HepG2 (cell line): ENCODE measurements at regions not wholly inside any gene's neighbourhood (a gene's known extent, or its start where the extent isn't known, plus 50 kb on each side); places are given as distances from the start of the nearest gene placed in this dataset.

Experiments
- ATAC-seq: fragments of 200-7000 bp; cut with Tn5 transposase; 3 replicates; pipeline ENCODE4 v1.9.1; 2020; ENCODE audit warnings: mild to moderate bottlenecking, moderate library complexity
- BruUV-seq: library from RNA; stranded (reverse); fragments of 400-500 nt; replicated peaks from 2 replicates; lab custom pipeline; 2021; lab: Mats Ljungman, UMichigan
- CTCF ChIA-PET: fragments of 300-600 bp; formaldehyde crosslinking; extraction: SDS; loops from one replicate; lab custom pipeline; 2021; ENCODE audit warnings: low total read pairs, inconsistent platforms, low intra/inter-chr PET ratio; lab: Yijun Ruan, JAX
- POLR2A ChIA-PET: fragments of 350-600 bp; sonication (Branson Sonifier 250); formaldehyde crosslinking; loops from one replicate; lab custom pipeline; 2020; ENCODE audit warnings: antibody characterized with exemption, inconsistent platforms; lab: Yijun Ruan, JAX
- DNase-seq: peaks from one replicate; pipeline ENCODE4 v3.0.0-alpha.2; 2015; ENCODE audit warnings: low spot score
- FAIRE-seq: peaks from 3 replicates; lab custom pipeline; 2011; peaks lifted over from hg19 to GRCh38; lab: Jason Lieb, UNC
- H2AFZ ChIP-seq: one replicate; pipeline ENCODE4 v1.6.1; 2011; ENCODE audit warnings: low read length, inconsistent platforms
- H3K27ac ChIP-seq: fragments of 300-600 bp; 3 replicates; pipeline ENCODE4 v1.8.0; 2011; ENCODE audit warnings: mixed run types, mild to moderate bottlenecking, mixed read lengths, low read length, inconsistent platforms; ENCODE audit not compliant: insufficient read depth; ENCODE audit errors: extremely low read length
- H3K27me3 ChIP-seq, 2 experiments: fragments of 200-600 bp in 1 of 2; 2 replicates in 1 of 2; 3 replicates in 1 of 2; pipeline versions ENCODE4 v1.6.0 to v1.8.0; 2011; ENCODE audit warnings: low read length in 2 of 2, mild to moderate bottlenecking in 2 of 2, moderate library complexity in 2 of 2, inconsistent platforms in 1 of 2; ENCODE audit not compliant: insufficient read depth in 2 of 2, control insufficient read depth in 1 of 2
- H3K36me3 ChIP-seq, 2 experiments: fragments of 200-600 bp in 1 of 2; replicated peaks in 1 of 2; 2 replicates in 1 of 2; 3 replicates in 1 of 2; pipeline versions ENCODE4 v1.5.1 to v1.8.0; 2011; ENCODE audit warnings: low read length in 2 of 2, inconsistent platforms in 1 of 2; ENCODE audit not compliant: insufficient read depth in 2 of 2, control insufficient read depth in 1 of 2
- H3K4me1 ChIP-seq: 2 replicates; pipeline ENCODE4 v1.5.1; 2012; ENCODE audit warnings: low read length, inconsistent platforms; ENCODE audit not compliant: insufficient read depth
- H3K4me2 ChIP-seq: 2 replicates; pipeline ENCODE4 v1.6.0; 2011; ENCODE audit warnings: low read depth, low read length, inconsistent platforms
- H3K4me3 ChIP-seq, 3 experiments: fragments of 200-600 bp in 1 of 3; sonication (generic), shearing (Covaris generic) in 1 of 3; replicated peaks in 1 of 3; 2 replicates each; pipeline ENCODE4 v1.5.1; 2011 to 2016; ENCODE audit warnings: low read length in 3 of 3, inconsistent platforms in 2 of 3, low read depth in 2 of 3, mild to moderate bottlenecking in 2 of 3, control low read depth in 1 of 3, mixed read lengths in 1 of 3; ENCODE audit not compliant: insufficient read depth in 1 of 3
- H3K79me2 ChIP-seq: one replicate; pipeline ENCODE4 v1.6.1; 2011; ENCODE audit warnings: low read length, inconsistent platforms; ENCODE audit not compliant: insufficient read depth
- H3K9ac ChIP-seq: 2 replicates; pipeline ENCODE4 v1.6.0; 2011; ENCODE audit warnings: mild to moderate bottlenecking, low read depth, low read length, inconsistent platforms; ENCODE audit not compliant: insufficient read depth
- H3K9me3 ChIP-seq: 2 replicates; pipeline ENCODE4 v1.5.1; 2012; ENCODE audit warnings: mild to moderate bottlenecking, low read length
- H4K20me1 ChIP-seq: 2 replicates; pipeline ENCODE4 v1.6.0; 2011; ENCODE audit warnings: inconsistent platforms, mild to moderate bottlenecking, low read length, moderate library complexity; ENCODE audit not compliant: insufficient read depth
- FOXK2 ChIP-seq: fragments of 450-650 bp; IDR thresholded peaks from 2 replicates; pipeline ENCODE4 v1.6.1; 2016
- GABPA ChIP-seq, 2 experiments: IDR thresholded peaks; 2 replicates each; pipeline ENCODE4 v1.6.1; 2011 to 2016; ENCODE audit warnings: low read depth in 2 of 2, low read length in 1 of 2, missing biosample characterization in 1 of 2, missing genetic modification characterization in 1 of 2
- KAT7 ChIP-seq: IDR thresholded peaks from 2 replicates; pipeline ENCODE4 v1.6.1; 2018; ENCODE audit warnings: borderline replicate concordance, missing compliant biosample characterization
- KLF12 ChIP-seq: sonication (generic); formaldehyde crosslinking; IDR thresholded peaks from 2 replicates; pipeline ENCODE4 v1.4.0; 2020; ENCODE audit warnings: missing genetic modification reagents, borderline replicate concordance
- PTBP1 ChIP-seq: fragments of 200-400 bp; formaldehyde crosslinking; IDR thresholded peaks from 2 replicates; pipeline ENCODE4 v1.6.1; 2018; ENCODE audit warnings: low read length, low read depth; ENCODE audit not compliant: poor library complexity, severe bottlenecking
- SIN3A ChIP-seq: IDR thresholded peaks from 2 replicates; pipeline ENCODE4 v1.6.1; 2011; ENCODE audit warnings: low read depth, mild to moderate bottlenecking, control low read depth, low read length, borderline replicate concordance
- SRF ChIP-seq: IDR thresholded peaks from 2 replicates; pipeline ENCODE4 v1.6.1; 2011; ENCODE audit warnings: mild to moderate bottlenecking, low read depth, low read length, moderate library complexity
- THAP8 ChIP-seq: sonication (generic); formaldehyde crosslinking; IDR thresholded peaks from 2 replicates; pipeline ENCODE4 v1.5.1; 2020; ENCODE audit warnings: missing genetic modification reagents, mild to moderate bottlenecking, borderline replicate concordance
- TRIM22 ChIP-seq: fragments of 450-650 bp; IDR thresholded peaks from 2 replicates; pipeline ENCODE4 v1.6.1; 2017
- ZFP36L1 ChIP-seq: sonication (generic); formaldehyde crosslinking; IDR thresholded peaks from 2 replicates; pipeline ENCODE4 v1.8.0; 2022; ENCODE audit warnings: mild to moderate bottlenecking, missing genetic modification reagents, moderate library complexity
- ZFYVE20 ChIP-seq: sonication (generic); formaldehyde crosslinking; IDR thresholded peaks from 2 replicates; pipeline ENCODE4 v1.8.0; 2023; ENCODE audit warnings: low read depth, mild to moderate bottlenecking, moderate library complexity, missing genetic modification reagents, borderline replicate concordance
- ZNF282 ChIP-seq: fragments of 450-650 bp; IDR thresholded peaks from 2 replicates; pipeline ENCODE4 v1.6.1; 2018; ENCODE audit not compliant: partially characterized antibody
- ZNF326 ChIP-seq: sonication (generic); formaldehyde crosslinking; IDR thresholded peaks from 2 replicates; pipeline ENCODE4 v1.4.0; 2020; ENCODE audit warnings: missing genetic modification reagents, borderline replicate concordance
- ZNF589 ChIP-seq: sonication (generic); formaldehyde crosslinking; conservative IDR thresholded peaks from 2 replicates; pipeline ENCODE4 v1.8.0; 2022; ENCODE audit warnings: mild to moderate bottlenecking, moderate library complexity, missing genetic modification reagents
- ZSCAN22 ChIP-seq: sonication (generic); formaldehyde crosslinking; IDR thresholded peaks from 2 replicates; pipeline ENCODE4 v1.4.0; 2020; ENCODE audit warnings: mild to moderate bottlenecking, missing genetic modification reagents
- WGBS: methylation state at CpG from one replicate; pipeline ENCODE4 v1.1.6; 2017; ENCODE audit warnings: low lambda C conversion rate; 5-methylcytosine and 5-hydroxymethylcytosine counted together
- in situ Hi-C: cut with HindIII; loops from 2 replicates; pipeline ENCODE4 v1.10.0; 2017; ENCODE audit warnings: low pct_unique_long_range_greater_than_20kb; ENCODE audit not compliant: extremely low pct_ligation_motif_present
- intact Hi-C: fragments of 100-400 bp; cut with micrococcal nuclease; formaldehyde crosslinking; loops from one replicate; pipeline ENCODE4 v1.10.0; 2022; ENCODE audit not compliant: unreplicated experiment
- TF ChIP-seq, protein P1 (sequence below): sonication (generic); formaldehyde crosslinking; IDR thresholded peaks from 2 replicates; pipeline ENCODE4 v1.5.0; 2020; ENCODE audit warnings: mild to moderate bottlenecking, missing genetic modification reagents
- TF ChIP-seq, protein P2 (sequence below): sonication (generic); formaldehyde crosslinking; IDR thresholded peaks from 2 replicates; pipeline ENCODE4 v1.4.0; 2020; ENCODE audit warnings: missing genetic modification reagents

GRCh38 chr1:195415584-195415983 is 1192.7 kb downstream of the KCNT2 start (continued):
- TF ChIP-seq, protein P1, sequence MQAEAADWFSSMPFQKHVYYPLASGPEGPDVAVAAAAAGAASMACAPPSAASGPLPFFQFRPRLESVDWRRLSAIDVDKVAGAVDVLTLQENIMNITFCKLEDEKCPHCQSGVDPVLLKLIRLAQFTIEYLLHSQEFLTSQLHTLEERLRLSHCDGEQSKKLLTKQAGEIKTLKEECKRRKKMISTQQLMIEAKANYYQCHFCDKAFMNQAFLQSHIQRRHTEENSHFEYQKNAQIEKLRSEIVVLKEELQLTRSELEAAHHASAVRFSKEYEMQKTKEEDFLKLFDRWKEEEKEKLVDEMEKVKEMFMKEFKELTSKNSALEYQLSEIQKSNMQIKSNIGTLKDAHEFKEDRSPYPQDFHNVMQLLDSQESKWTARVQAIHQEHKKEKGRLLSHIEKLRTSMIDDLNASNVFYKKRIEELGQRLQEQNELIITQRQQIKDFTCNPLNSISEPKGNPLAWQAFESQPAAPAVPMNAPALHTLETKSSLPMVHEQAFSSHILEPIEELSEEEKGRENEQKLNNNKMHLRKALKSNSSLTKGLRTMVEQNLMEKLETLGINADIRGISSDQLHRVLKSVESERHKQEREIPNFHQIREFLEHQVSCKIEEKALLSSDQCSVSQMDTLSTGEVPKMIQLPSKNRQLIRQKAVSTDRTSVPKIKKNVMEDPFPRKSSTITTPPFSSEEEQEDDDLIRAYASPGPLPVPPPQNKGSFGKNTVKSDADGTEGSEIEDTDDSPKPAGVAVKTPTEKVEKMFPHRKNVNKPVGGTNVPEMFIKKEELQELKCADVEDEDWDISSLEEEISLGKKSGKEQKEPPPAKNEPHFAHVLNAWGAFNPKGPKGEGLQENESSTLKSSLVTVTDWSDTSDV (CRISPR knock-in tag): no peak
- no peak for TF ChIP-seq TRIM22
- TF ChIP-seq, all 625 proteins: peak for 0

DNA sequence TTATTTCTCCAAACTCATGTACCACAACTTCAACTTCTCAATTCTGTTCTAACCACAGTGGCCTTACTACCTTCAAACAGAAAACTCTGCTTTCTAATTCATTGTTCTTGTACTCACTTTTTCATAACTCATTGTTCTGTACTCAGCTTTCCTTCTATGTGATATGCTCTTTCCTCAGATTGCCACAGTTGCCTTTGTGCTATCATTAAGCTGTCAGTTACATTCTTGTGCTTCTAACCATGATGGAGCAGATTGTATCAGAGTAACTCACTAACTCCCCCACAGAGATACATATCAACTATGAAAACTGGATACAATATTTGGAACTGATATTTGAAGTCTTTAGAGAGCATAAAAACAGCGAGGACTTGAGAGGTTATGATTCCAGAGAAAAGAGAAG is 1213.7 kb downstream of the KCNT2 start:
- Histone ChIP-seq H3K9ac (no peak overlapping the region), H2AFZ (no peak overlapping the region), H3K9me3 (no peaks in the 10 kb centered on the region; the same call in 1 of the 2 replicates), H3K27me3 (no peaks in the 10 kb centered on the region), H3K4me1 (no peaks in the 10 kb centered on the region), H4K20me1 (no peaks in the 10 kb centered on the region), H3K27ac (no peak overlapping the region), H3K36me3 (no peaks in the 10 kb centered on the region)
- ChIA-PET POLR2A (no interaction called here), CTCF (no interaction called here)
- intact Hi-C loops: no loop called here
- ATAC-seq: no peak
- in situ Hi-C loops: no loop called here
- TF ChIP-seq GABPA (IDR thresholded peaks at IDR 0.05; ENCODE audit: low read depth, low read length) (no peak), GABPA (CRISPR knock-in tag; IDR thresholded peaks at IDR 0.05; ENCODE audit: low read depth) (no peak), ZFP36L1 (CRISPR knock-in tag) (no peak), ZSCAN22 (CRISPR knock-in tag) (no peak), ZNF282 (no peak), PTBP1 (no peak), KLF12 (CRISPR knock-in tag) (no peak), KAT7 (no peak), ZNF589 (CRISPR knock-in tag) (no peak), ZNF326 (no peak), SIN3A (no peak), ZFYVE20 (CRISPR knock-in tag) (no peak), FOXK2 (no peak), THAP8 (CRISPR knock-in tag) (no peak), SRF (no peak)
- TF ChIP-seq, protein P2, sequence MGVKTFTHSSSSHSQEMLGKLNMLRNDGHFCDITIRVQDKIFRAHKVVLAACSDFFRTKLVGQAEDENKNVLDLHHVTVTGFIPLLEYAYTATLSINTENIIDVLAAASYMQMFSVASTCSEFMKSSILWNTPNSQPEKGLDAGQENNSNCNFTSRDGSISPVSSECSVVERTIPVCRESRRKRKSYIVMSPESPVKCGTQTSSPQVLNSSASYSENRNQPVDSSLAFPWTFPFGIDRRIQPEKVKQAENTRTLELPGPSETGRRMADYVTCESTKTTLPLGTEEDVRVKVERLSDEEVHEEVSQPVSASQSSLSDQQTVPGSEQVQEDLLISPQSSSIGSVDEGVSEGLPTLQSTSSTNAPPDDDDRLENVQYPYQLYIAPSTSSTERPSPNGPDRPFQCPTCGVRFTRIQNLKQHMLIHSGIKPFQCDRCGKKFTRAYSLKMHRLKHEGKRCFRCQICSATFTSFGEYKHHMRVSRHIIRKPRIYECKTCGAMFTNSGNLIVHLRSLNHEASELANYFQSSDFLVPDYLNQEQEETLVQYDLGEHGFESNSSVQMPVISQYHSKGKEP (CRISPR knock-in tag): no peak
- TF ChIP-seq, all 625 proteins: peak for 0
- no TSS peak for BruUV-seq
- Histone ChIP-seq H3K4me3 (no peak overlapping the region), H3K4me2 (no peak overlapping the region), H3K79me2 (no peaks in the 10 kb centered on the region)
- 0% methylated on average over 1 of the region's 1 CpG for WGBS
- FAIRE-seq (no peak), DNase-seq (no peak)
